ENCODE measurements at regions not wholly inside any gene's neighbourhood (a gene's known extent, or its start where the extent isn't known, plus 50 kb on each side); places are given as distances from the start of the nearest gene placed in this dataset.

DNA sequence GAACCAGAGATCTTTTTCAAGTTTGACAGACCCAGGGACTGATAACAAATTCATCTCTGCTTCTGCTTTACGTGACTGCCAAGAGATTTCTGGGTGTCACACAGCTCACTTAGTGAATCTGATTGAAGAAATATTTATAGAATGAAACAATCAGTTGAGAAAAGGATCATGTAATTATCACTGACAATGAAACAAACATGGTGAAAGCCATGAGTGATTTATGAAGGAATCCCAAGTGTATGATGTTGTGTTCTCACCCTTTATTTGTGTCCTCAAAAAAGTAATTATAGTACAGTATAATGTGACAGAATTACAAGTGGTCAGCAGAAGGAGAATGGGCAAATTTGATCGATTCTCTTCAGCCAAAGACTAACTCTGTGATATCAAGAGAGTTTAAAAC, 177.3 kb downstream of the BMP4 start:
- BruUV-seq (replicated peaks), result no TSS peak
- Histone ChIP-seq H3K36me3 (ENCODE audit: low read depth, low read length) (no peaks in the 10 kb centered on the region), H3K4me2 (ENCODE audit: low read length) (no peak overlapping the region), H3K9me3 (ENCODE audit: low read length) (no peaks in the 10 kb centered on the region), H3K4me1 (ENCODE audit: insufficient read depth, low read length) (no peaks in the 10 kb centered on the region), H3K9me2 (replicated peaks; ENCODE audit: low read length) (no peaks in the 10 kb centered on the region), H3K27me3 (ENCODE audit: low read length) (peaks cover 3% of the 10 kb centered on the region; the same call in 1 of the 2 replicates), H3K9ac (ENCODE audit: low read length) (no peak overlapping the region), H3K79me2 (ENCODE audit: low read length) (no peaks in the 10 kb centered on the region), H3F3A (ENCODE audit: low read length, unreplicated experiment) (no peaks in the 10 kb centered on the region), H2AFZ (ENCODE audit: low read length) (no peak overlapping the region), H4K20me1 (ENCODE audit: low read length) (no peaks in the 10 kb centered on the region), H3K27ac (ENCODE audit: low read length) (no peak overlapping the region), H3K4me3 (ENCODE audit: low read length) (no peak overlapping the region)
- ATAC-seq, result no peak
- POLR2A ChIA-PET (ENCODE audit: unreplicated experiment), result interaction anchor here (0.6 kb wide), 1 partner anchor 630 kb away, joined by 5 read pairs; no protein-coding TSS in a partner anchor
- DNase-seq, result no peak
- intact Hi-C loops (cut with micrococcal nuclease), result no loop called here
- no peak for TF ChIP-seq EZH2 (IDR thresholded peaks at IDR 0.05; ENCODE audit: low read length, unreplicated experiment)
- TF ChIP-seq, protein P1, sequence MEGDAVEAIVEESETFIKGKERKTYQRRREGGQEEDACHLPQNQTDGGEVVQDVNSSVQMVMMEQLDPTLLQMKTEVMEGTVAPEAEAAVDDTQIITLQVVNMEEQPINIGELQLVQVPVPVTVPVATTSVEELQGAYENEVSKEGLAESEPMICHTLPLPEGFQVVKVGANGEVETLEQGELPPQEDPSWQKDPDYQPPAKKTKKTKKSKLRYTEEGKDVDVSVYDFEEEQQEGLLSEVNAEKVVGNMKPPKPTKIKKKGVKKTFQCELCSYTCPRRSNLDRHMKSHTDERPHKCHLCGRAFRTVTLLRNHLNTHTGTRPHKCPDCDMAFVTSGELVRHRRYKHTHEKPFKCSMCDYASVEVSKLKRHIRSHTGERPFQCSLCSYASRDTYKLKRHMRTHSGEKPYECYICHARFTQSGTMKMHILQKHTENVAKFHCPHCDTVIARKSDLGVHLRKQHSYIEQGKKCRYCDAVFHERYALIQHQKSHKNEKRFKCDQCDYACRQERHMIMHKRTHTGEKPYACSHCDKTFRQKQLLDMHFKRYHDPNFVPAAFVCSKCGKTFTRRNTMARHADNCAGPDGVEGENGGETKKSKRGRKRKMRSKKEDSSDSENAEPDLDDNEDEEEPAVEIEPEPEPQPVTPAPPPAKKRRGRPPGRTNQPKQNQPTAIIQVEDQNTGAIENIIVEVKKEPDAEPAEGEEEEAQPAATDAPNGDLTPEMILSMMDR (conservative IDR thresholded peaks at IDR 0.05; ENCODE audit: low read depth, low read length), result no peak
- TF ChIP-seq EZH2phosphoT487 (IDR thresholded peaks at IDR 0.05; ENCODE audit: borderline replicate concordance, low read length), result no peak
- CTCF ChIA-PET, result no interaction called here

DNA sequence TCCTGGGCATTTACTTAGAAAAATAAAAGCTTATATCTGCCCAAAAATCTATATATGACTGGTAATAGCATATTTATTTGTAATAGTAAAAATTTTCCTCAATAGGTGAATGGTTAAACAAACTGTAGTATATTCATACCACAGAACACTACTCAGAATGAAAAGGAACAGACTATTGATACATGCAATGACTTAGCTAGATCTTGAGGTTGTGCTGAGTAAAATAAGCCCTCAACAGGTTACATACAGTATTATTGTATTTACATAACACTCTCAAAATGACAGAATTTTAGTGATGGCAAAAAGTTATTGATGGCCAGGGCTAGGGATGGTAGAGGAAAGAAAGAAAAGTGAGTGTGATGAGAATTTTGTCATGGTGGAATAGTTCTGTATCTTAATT, 178.4 kb downstream of the BMP4 start:
- TF ChIP-seq, protein P1 (conservative IDR thresholded peaks at IDR 0.05; ENCODE audit: low read depth, low read length), result no peak
- TF ChIP-seq EZH2phosphoT487 (IDR thresholded peaks at IDR 0.05; ENCODE audit: borderline replicate concordance, low read length), result no peak
- TF ChIP-seq EZH2 (IDR thresholded peaks at IDR 0.05; ENCODE audit: low read length, unreplicated experiment), result no peak
- DNase-seq, result no peak
- ChIA-PET POLR2A (ENCODE audit: unreplicated experiment) (no interaction called here), CTCF (no interaction called here)
- Histone ChIP-seq H3K4me2 (ENCODE audit: low read length) (no peak overlapping the region), H3K27ac (ENCODE audit: low read length) (no peak overlapping the region), H3K36me3 (ENCODE audit: low read depth, low read length) (no peaks in the 10 kb centered on the region), H2AFZ (ENCODE audit: low read length) (no peak overlapping the region), H3K27me3 (ENCODE audit: low read length) (peaks cover 3% of the 10 kb centered on the region), H3K4me3 (ENCODE audit: low read length) (no peak overlapping the region), H3F3A (ENCODE audit: low read length, unreplicated experiment) (no peaks in the 10 kb centered on the region), H3K79me2 (ENCODE audit: low read length) (no peaks in the 10 kb centered on the region), H3K9ac (ENCODE audit: low read length) (no peak overlapping the region), H3K9me3 (ENCODE audit: low read length) (no peaks in the 10 kb centered on the region), H4K20me1 (ENCODE audit: low read length) (no peaks in the 10 kb centered on the region), H3K9me2 (replicated peaks; ENCODE audit: low read length) (no peaks in the 10 kb centered on the region), H3K4me1 (ENCODE audit: insufficient read depth, low read length) (no peaks in the 10 kb centered on the region)
- intact Hi-C loops (cut with micrococcal nuclease), result no loop called here
- ATAC-seq, result no peak
- no TSS peak for BruUV-seq (replicated peaks)

DNA sequence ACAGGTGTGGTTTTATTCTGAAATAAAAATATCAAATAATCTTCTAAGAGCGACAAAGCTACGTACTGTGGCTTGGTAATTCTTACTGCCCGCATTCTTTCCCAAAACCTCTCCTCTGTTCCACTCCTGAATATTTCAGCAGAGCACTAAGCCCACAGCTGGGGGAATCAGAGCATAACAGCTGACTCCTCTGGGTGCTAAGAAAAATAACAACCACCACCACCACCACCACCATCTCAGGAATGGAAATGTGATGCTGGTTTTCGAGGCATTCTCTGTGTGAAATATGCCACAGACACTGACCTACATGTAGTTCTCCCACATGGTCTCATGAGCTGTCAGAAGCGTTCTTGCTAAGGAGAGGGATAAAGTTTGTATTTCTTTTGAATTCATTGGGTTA, 183.7 kb downstream of the BMP4 start:
- BruUV-seq (replicated peaks), result no TSS peak
- Histone ChIP-seq H3K9me3 (ENCODE audit: low read length) (no peaks in the 10 kb centered on the region), H3K9ac (ENCODE audit: low read length) (no peak overlapping the region), H3K9me2 (replicated peaks; ENCODE audit: low read length) (no peaks in the 10 kb centered on the region), H3K27ac (ENCODE audit: low read length) (no peak overlapping the region), H3K79me2 (ENCODE audit: low read length) (no peaks in the 10 kb centered on the region), H3K4me3 (ENCODE audit: low read length) (no peak overlapping the region), H3K36me3 (ENCODE audit: low read depth, low read length) (no peaks in the 10 kb centered on the region), H4K20me1 (ENCODE audit: low read length) (no peaks in the 10 kb centered on the region), H3K4me2 (ENCODE audit: low read length) (no peak overlapping the region), H2AFZ (ENCODE audit: low read length) (no peak overlapping the region), H3K4me1 (ENCODE audit: insufficient read depth, low read length) (no peaks in the 10 kb centered on the region), H3K27me3 (ENCODE audit: low read length) (peaks cover 3% of the 10 kb centered on the region), H3F3A (ENCODE audit: low read length, unreplicated experiment) (no peaks in the 10 kb centered on the region)
- POLR2A ChIA-PET (ENCODE audit: unreplicated experiment), result no interaction called here
- no peak for TF ChIP-seq EZH2phosphoT487 (IDR thresholded peaks at IDR 0.05; ENCODE audit: borderline replicate concordance, low read length)
- TF ChIP-seq, protein P1 (conservative IDR thresholded peaks at IDR 0.05; ENCODE audit: low read depth, low read length), result no peak
- CTCF ChIA-PET, result no interaction called here
- ATAC-seq, result no peak
- intact Hi-C loops (cut with micrococcal nuclease), result no loop called here
- DNase-seq, result no peak

Measured in PC-3 (cell line).